Fibroblast of lung (primary cell): ENCODE measurements at regions not wholly inside any gene's neighbourhood (a gene's known extent, or its start where the extent isn't known, plus 50 kb on each side); places are given as distances from the start of the nearest gene placed in this dataset.

Source experiments
- DNase-seq, 2 donors: peaks; one replicate each; pipeline versions ENCODE4 v3.0.0 to v3.0.0-alpha.2; 2010; ENCODE audit warnings: low read depth in 2 of 2
- H2AFZ ChIP-seq: 2 replicates; pipeline ENCODE4 v1.5.1; 2012; ENCODE audit warnings: low read length, control low read depth, inconsistent platforms
- H3K27ac ChIP-seq: 2 replicates; pipeline ENCODE4 v1.5.1; 2011; ENCODE audit warnings: low read length, control low read depth; ENCODE audit not compliant: insufficient read depth
- H3K27me3 ChIP-seq: 2 replicates; pipeline ENCODE4 v1.5.1; 2011; ENCODE audit warnings: mild to moderate bottlenecking, low read length; ENCODE audit not compliant: control insufficient read depth, insufficient read depth
- H3K36me3 ChIP-seq: 2 replicates; pipeline ENCODE4 v1.5.1; 2011; ENCODE audit warnings: low read length; ENCODE audit not compliant: control insufficient read depth, insufficient read depth
- H3K4me1 ChIP-seq: 2 replicates; pipeline ENCODE4 v1.5.1; 2011; ENCODE audit warnings: low read length; ENCODE audit not compliant: control insufficient read depth, insufficient read depth; ENCODE audit errors: extremely low read depth
- H3K4me2 ChIP-seq: 2 replicates; pipeline ENCODE4 v1.5.1; 2011; ENCODE audit warnings: low read length, control low read depth; ENCODE audit not compliant: insufficient read depth; ENCODE audit errors: extremely low read depth
- H3K4me3 ChIP-seq, 4 experiments: fragments of 200-600 bp in 1 of 4; sonication (generic) in 1 of 4; replicated peaks in 1 of 4; 2 replicates each; pipeline ENCODE4 v1.5.1; 2011 to 2016; ENCODE audit warnings: low read length in 4 of 4, low read depth in 3 of 4, mild to moderate bottlenecking in 3 of 4, control low read depth in 2 of 4, inconsistent platforms in 1 of 4, mixed read lengths in 1 of 4; ENCODE audit not compliant: insufficient read depth in 1 of 4; ENCODE audit errors: control extremely low read depth in 1 of 4
- H3K79me2 ChIP-seq: 2 replicates; pipeline ENCODE4 v1.5.1; 2012; ENCODE audit warnings: mild to moderate bottlenecking, low read length, inconsistent platforms; ENCODE audit not compliant: control insufficient read depth, insufficient read depth
- H3K9ac ChIP-seq: 2 replicates; pipeline ENCODE4 v1.5.1; 2011; ENCODE audit warnings: mild to moderate bottlenecking, low read length, control low read depth; ENCODE audit not compliant: insufficient read depth
- H3K9me3 ChIP-seq: 2 replicates; pipeline ENCODE4 v1.5.1; 2012; ENCODE audit warnings: low read depth, low read length; ENCODE audit not compliant: control insufficient read depth, insufficient read depth
- H4K20me1 ChIP-seq: 2 replicates; pipeline ENCODE4 v1.5.1; 2011; ENCODE audit warnings: low read length; ENCODE audit not compliant: control insufficient read depth, insufficient read depth; ENCODE audit errors: extremely low read depth
- CTCF ChIP-seq, 2 donors: IDR thresholded peaks in 1 of 2; conservative IDR thresholded peaks in 1 of 2; 1 replicate in 1 of 2; 2 replicates in 1 of 2; pipeline ENCODE4 v1.5.1; 2011 to 2012; ENCODE audit warnings: low read length in 2 of 2, control low read depth in 1 of 2, inconsistent platforms in 1 of 2, low read depth in 1 of 2, mild to moderate bottlenecking in 1 of 2
- EZH2 ChIP-seq: IDR thresholded peaks from 2 replicates; pipeline ENCODE4 v1.5.1; 2012; ENCODE audit warnings: low read length, control low read depth, mild to moderate bottlenecking; ENCODE audit errors: missing control alignments

- Histone ChIP-seq H3K79me2 (no peaks in the 10 kb centered on the region), H3K36me3 (no peaks in the 10 kb centered on the region), H3K4me2 (no peak overlapping the region), H3K4me3 (no peak overlapping the region), H3K9me3 (no peaks in the 10 kb centered on the region), H3K9ac (no peak overlapping the region), H3K27ac (no peak overlapping the region), H3K4me1 (no peaks in the 10 kb centered on the region), H3K27me3 (no peaks in the 10 kb centered on the region), H4K20me1 (no peaks in the 10 kb centered on the region), H2AFZ (no peak overlapping the region)
- TF ChIP-seq EZH2: no peak
- no peak for TF ChIP-seq CTCF (conservative IDR thresholded peaks at IDR 0.05 in 1 of 2, IDR thresholded peaks at IDR 0.05 in 1 of 2; ENCODE audit: low read depth in 1 of 2, low read length in 2 of 2)
- no peak for DNase-seq
Observed at GRCh38 chr2:176935543-176936102, 277.0 kb upstream of the HNRNPA3 start.

GRCh38 chr2:176936410-176936809 is 276.2 kb upstream of the HNRNPA3 start:
- H2AFZ ChIP-seq: no peak overlapping the region
- H3K9me3 ChIP-seq: no peaks in the 10 kb centered on the region
- H3K4me1 ChIP-seq: no peaks in the 10 kb centered on the region
- H3K9ac ChIP-seq: no peak overlapping the region
- no peak for DNase-seq
- no peaks in the 10 kb centered on the region for H3K27me3 ChIP-seq
- H3K27ac ChIP-seq: no peak overlapping the region
- no peaks in the 10 kb centered on the region for H4K20me1 ChIP-seq
- H3K36me3 ChIP-seq: no peaks in the 10 kb centered on the region
- H3K4me3 ChIP-seq: no peak overlapping the region
- no peak overlapping the region for H3K4me2 ChIP-seq
- TF ChIP-seq CTCF (conservative IDR thresholded peaks at IDR 0.05 in 1 of 2, IDR thresholded peaks at IDR 0.05 in 1 of 2; ENCODE audit: low read depth in 1 of 2, low read length in 2 of 2): no peak
- no peaks in the 10 kb centered on the region for H3K79me2 ChIP-seq

- Histone ChIP-seq H3K79me2 (no peaks in the 10 kb centered on the region), H3K4me2 (no peak overlapping the region), H3K36me3 (no peaks in the 10 kb centered on the region), H3K9me3 (no peaks in the 10 kb centered on the region), H3K9ac (no peak overlapping the region), H4K20me1 (no peaks in the 10 kb centered on the region), H3K4me1 (no peaks in the 10 kb centered on the region), H3K4me3 (no peak overlapping the region), H2AFZ (no peak overlapping the region), H3K27me3 (no peaks in the 10 kb centered on the region), H3K27ac (no peak overlapping the region)
- DNase-seq: no peak
- TF ChIP-seq EZH2: no peak
- no peak for TF ChIP-seq CTCF (conservative IDR thresholded peaks at IDR 0.05 in 1 of 2, IDR thresholded peaks at IDR 0.05 in 1 of 2; ENCODE audit: low read depth in 1 of 2, low read length in 2 of 2)
Observed at GRCh38 chr2:176944998-176945397, 267.6 kb upstream of the HNRNPA3 start.
